H1 (cell line): ENCODE measurements at regions not wholly inside any gene's neighbourhood (a gene's known extent, or its start where the extent isn't known, plus 50 kb on each side); places are given as distances from the start of the nearest gene placed in this dataset.

Experiments used
- CTCF ChIA-PET: fragments of 300-600 bp; sonication (Branson Sonifier 250); formaldehyde crosslinking; loops from one replicate; lab custom pipeline; 2021; ENCODE audit not compliant: partially characterized antibody; lab: Charles Lee
- POLR2A ChIA-PET: fragments of 300-600 bp; sonication (Branson Sonifier 250); formaldehyde crosslinking; loops from one replicate; lab custom pipeline; 2021; ENCODE audit warnings: inconsistent platforms; ENCODE audit not compliant: partially characterized antibody; lab: Charles Lee
- DNase-seq, 2 experiments: peaks; one replicate each; pipeline versions ENCODE4 v3.0.0 to v3.0.0-alpha.2; 2010 to 2022; ENCODE audit warnings: low spot score in 2 of 2, low read depth in 1 of 2, mixed read lengths in 1 of 2
- FAIRE-seq: peaks from 2 replicates; lab custom pipeline; 2011; peaks lifted over from hg19 to GRCh38; lab: Jason Lieb, UNC
- H2AFZ ChIP-seq: 2 replicates; pipeline ENCODE4 v1.8.1; 2012; ENCODE audit warnings: low read length, inconsistent platforms
- H2AK5ac ChIP-seq: 2 replicates; pipeline ENCODE4 v1.6.1; 2013; ENCODE audit warnings: low read depth, low read length
- H2BK120ac ChIP-seq: replicated peaks from 2 replicates; pipeline ENCODE3; 2013; ENCODE audit warnings: low read depth, low read length, inconsistent platforms
- H2BK12ac ChIP-seq: 2 replicates; pipeline ENCODE4 v1.6.1; 2013; ENCODE audit warnings: low read depth, low read length
- H2BK15ac ChIP-seq: 2 replicates; pipeline ENCODE4 v1.6.1; 2013; ENCODE audit warnings: low read length
- H2BK20ac ChIP-seq: 2 replicates; pipeline ENCODE4 v1.6.1; 2013; ENCODE audit warnings: low read length
- H2BK5ac ChIP-seq: 2 replicates; pipeline ENCODE4 v1.6.1; 2013; ENCODE audit warnings: low read depth, low read length
- H3K14ac ChIP-seq: 2 replicates; pipeline ENCODE4 v1.6.1; 2013; ENCODE audit warnings: inconsistent platforms; ENCODE audit not compliant: insufficient read length
- H3K18ac ChIP-seq: 2 replicates; pipeline ENCODE4 v1.6.1; 2013; ENCODE audit warnings: low read length; ENCODE audit errors: extremely low read depth
- H3K23ac ChIP-seq: 2 replicates; pipeline ENCODE4 v1.6.1; 2013; ENCODE audit warnings: inconsistent platforms; ENCODE audit not compliant: insufficient read length
- H3K23me2 ChIP-seq: 2 replicates; pipeline ENCODE4 v1.6.1; 2013; ENCODE audit warnings: low read depth, low read length
- H3K27ac ChIP-seq: 2 replicates; pipeline ENCODE4 v1.6.1; 2011; ENCODE audit warnings: low read depth, low read length, inconsistent platforms
- H3K27me3 ChIP-seq, 4 experiments: replicated peaks in 1 of 4; 1 replicate in 1 of 4; 2 replicates in 3 of 4; pipeline versions ENCODE4 v1.6.1 to v1.8.1; 2011 to 2013; ENCODE audit warnings: low read length in 3 of 4, mild to moderate bottlenecking in 3 of 4, inconsistent platforms in 2 of 4, mixed read lengths in 2 of 4, moderate library complexity in 1 of 4; ENCODE audit not compliant: control insufficient read depth in 3 of 4, insufficient read depth in 3 of 4; ENCODE audit errors: extremely low read depth in 1 of 4
- H3K36me3 ChIP-seq, 4 experiments: 2 replicates each; pipeline versions ENCODE4 v1.6.1 to v1.8.1; 2011 to 2013; ENCODE audit warnings: mild to moderate bottlenecking in 4 of 4, low read length in 3 of 4, moderate library complexity in 2 of 4, control low read depth in 1 of 4, inconsistent platforms in 1 of 4; ENCODE audit not compliant: insufficient read depth in 4 of 4, control insufficient read depth in 2 of 4
- H3K4ac ChIP-seq: replicated peaks from 2 replicates; pipeline ENCODE3; 2013; ENCODE audit warnings: low read length, low read depth, mixed read lengths, inconsistent platforms; ENCODE audit not compliant: insufficient read length
- H3K4me1 ChIP-seq, 4 experiments: replicated peaks in 1 of 4; 1 replicate in 1 of 4; 2 replicates in 3 of 4; pipeline versions ENCODE4 v1.6.1 to v1.8.1; 2011 to 2013; ENCODE audit warnings: low read length in 3 of 4, inconsistent platforms in 2 of 4, mixed read lengths in 1 of 4; ENCODE audit not compliant: insufficient read depth in 4 of 4, control insufficient read depth in 3 of 4
- H3K4me2 ChIP-seq, 2 experiments: 2 replicates each; pipeline versions ENCODE4 v1.6.1 to v1.8.1; 2011 to 2013; ENCODE audit warnings: low read depth in 2 of 2, low read length in 2 of 2, control low read depth in 1 of 2, inconsistent platforms in 1 of 2, mild to moderate bottlenecking in 1 of 2; ENCODE audit not compliant: insufficient read depth in 1 of 2
- H3K4me3 ChIP-seq, 4 experiments: fragments of 200-600, 300-600 bp in 1 of 4; sonication (generic), shearing (Covaris generic), sonication (Bioruptor Twin) in 1 of 4; 2 replicates each; pipeline versions ENCODE4 v1.5.1 to v1.8.1; 2011 to 2016; ENCODE audit warnings: low read length in 4 of 4, low read depth in 3 of 4, control low read depth in 2 of 4, inconsistent platforms in 2 of 4, mild to moderate bottlenecking in 2 of 4, mixed read lengths in 1 of 4, moderate library complexity in 1 of 4; ENCODE audit not compliant: insufficient read depth in 2 of 4; ENCODE audit errors: extremely low read depth in 1 of 4
- H3K56ac ChIP-seq: replicated peaks from 2 replicates; pipeline ENCODE3; 2013; ENCODE audit warnings: low read depth, mild to moderate bottlenecking, mixed read lengths, low read length, inconsistent platforms; ENCODE audit not compliant: insufficient read length
- H3K79me1 ChIP-seq: 2 replicates; pipeline ENCODE4 v1.6.1; 2013; ENCODE audit warnings: low read depth, low read length, control low read depth
- H3K79me2 ChIP-seq, 2 experiments: 2 replicates each; pipeline versions ENCODE4 v1.6.1 to v1.8.1; 2012 to 2013; ENCODE audit warnings: low read length in 2 of 2, mild to moderate bottlenecking in 2 of 2, inconsistent platforms in 1 of 2; ENCODE audit not compliant: insufficient read depth in 2 of 2, control insufficient read depth in 1 of 2
- H3K9ac ChIP-seq, 4 experiments: replicated peaks in 1 of 4; 1 replicate in 1 of 4; 2 replicates in 3 of 4; pipeline versions ENCODE4 v1.6.1 to v1.8.1; 2011 to 2013; ENCODE audit warnings: low read depth in 3 of 4, low read length in 3 of 4, control low read depth in 2 of 4, mild to moderate bottlenecking in 2 of 4, moderate library complexity in 2 of 4, inconsistent platforms in 1 of 4; ENCODE audit errors: extremely low read depth in 1 of 4
- H3K9me3 ChIP-seq, 2 experiments: 2 replicates each; pipeline versions ENCODE4 v1.6.1 to v1.8.1; 2012 to 2013; ENCODE audit warnings: mild to moderate bottlenecking in 2 of 2, moderate library complexity in 2 of 2, control low read depth in 1 of 2, inconsistent platforms in 1 of 2, low read depth in 1 of 2, low read length in 1 of 2, mixed read lengths in 1 of 2; ENCODE audit not compliant: insufficient read depth in 2 of 2
- H4K20me1 ChIP-seq, 2 experiments: replicated peaks in 1 of 2; 2 replicates each; pipeline versions ENCODE3 to v1.8.1; 2011 to 2013; ENCODE audit warnings: inconsistent platforms in 2 of 2, low read length in 2 of 2, mild to moderate bottlenecking in 1 of 2; ENCODE audit not compliant: insufficient read depth in 2 of 2, control insufficient read depth in 1 of 2
- H4K5ac ChIP-seq: 2 replicates; pipeline ENCODE4 v1.6.1; 2013; ENCODE audit warnings: low read length, low read depth, mixed read lengths, inconsistent platforms; ENCODE audit not compliant: insufficient read length
- H4K8ac ChIP-seq: 2 replicates; pipeline ENCODE4 v1.8.0; 2013; ENCODE audit warnings: mild to moderate bottlenecking, moderate library complexity, low read length, inconsistent platforms; ENCODE audit not compliant: insufficient read depth; ENCODE audit errors: extremely low read depth
- H4K91ac ChIP-seq: replicated peaks from 2 replicates; pipeline ENCODE3; 2013; ENCODE audit warnings: low read length, mixed read lengths, inconsistent platforms; ENCODE audit not compliant: insufficient read length
- BRCA1 ChIP-seq: IDR thresholded peaks from 2 replicates; pipeline ENCODE4 v1.6.1; 2012; ENCODE audit warnings: low read depth, low read length, improper control_type of control experiment
- CHD2 ChIP-seq: IDR thresholded peaks from 2 replicates; pipeline ENCODE4 v1.6.1; 2012; ENCODE audit warnings: low read length, improper control_type of control experiment
- GABPA ChIP-seq: IDR thresholded peaks from 2 replicates; pipeline ENCODE4 v1.6.1; 2011; ENCODE audit warnings: mild to moderate bottlenecking, low read length, moderate library complexity, borderline replicate concordance; ENCODE audit not compliant: insufficient read depth
- GTF2F1 ChIP-seq: IDR thresholded peaks from 2 replicates; pipeline ENCODE4 v1.6.1; 2012; ENCODE audit warnings: low read depth, low read length, improper control_type of control experiment, borderline replicate concordance
- NRF1 ChIP-seq: IDR thresholded peaks from 2 replicates; pipeline ENCODE4 v1.6.1; 2011; ENCODE audit warnings: mild to moderate bottlenecking, low read depth, low read length, improper control_type of control experiment
- SIN3A ChIP-seq, 2 experiments: IDR thresholded peaks in 1 of 2; conservative IDR thresholded peaks in 1 of 2; 2 replicates each; pipeline ENCODE4 v1.6.1; 2011 to 2012; ENCODE audit warnings: low read length in 2 of 2, improper control_type of control experiment in 1 of 2, low read depth in 1 of 2, mild to moderate bottlenecking in 1 of 2
- SIRT6 ChIP-seq: IDR thresholded peaks from one replicate; pipeline ENCODE4 v1.7.1; 2012; ENCODE audit warnings: low read length, inconsistent platforms
- TAF7 ChIP-seq: optimal IDR thresholded peaks from 2 replicates; pipeline ENCODE3; 2011; ENCODE audit warnings: low read depth, mild to moderate bottlenecking, inconsistent platforms, low read length, moderate library complexity, borderline replicate concordance
- TBP ChIP-seq: IDR thresholded peaks from 2 replicates; pipeline ENCODE4 v1.6.1; 2011; ENCODE audit warnings: low read depth, low read length, improper control_type of control experiment
- WGBS, 2 experiments: shearing (Covaris generic) in 1 of 2; methylation state at CpG; one replicate each; pipeline versions ENCODE4 v1.1.6 to v1.1.7; 2013 to 2015; ENCODE audit warnings: low lambda C conversion rate in 2 of 2, mixed read lengths in 2 of 2, inconsistent platforms in 1 of 2, low coverage in 1 of 2, missing lambda C conversion rate in 1 of 2; ENCODE audit not compliant: insufficient replicate concordance in 2 of 2, insufficient coverage in 1 of 2, insufficient read length in 1 of 2; ENCODE audit errors: extremely low coverage in 1 of 2, missing lambda C conversion rate in 1 of 2; 5-methylcytosine and 5-hydroxymethylcytosine counted together
- TF ChIP-seq, protein P1 (sequence below): IDR thresholded peaks from 2 replicates; pipeline ENCODE4 v1.6.1; 2012; ENCODE audit warnings: inconsistent platforms

DNA sequence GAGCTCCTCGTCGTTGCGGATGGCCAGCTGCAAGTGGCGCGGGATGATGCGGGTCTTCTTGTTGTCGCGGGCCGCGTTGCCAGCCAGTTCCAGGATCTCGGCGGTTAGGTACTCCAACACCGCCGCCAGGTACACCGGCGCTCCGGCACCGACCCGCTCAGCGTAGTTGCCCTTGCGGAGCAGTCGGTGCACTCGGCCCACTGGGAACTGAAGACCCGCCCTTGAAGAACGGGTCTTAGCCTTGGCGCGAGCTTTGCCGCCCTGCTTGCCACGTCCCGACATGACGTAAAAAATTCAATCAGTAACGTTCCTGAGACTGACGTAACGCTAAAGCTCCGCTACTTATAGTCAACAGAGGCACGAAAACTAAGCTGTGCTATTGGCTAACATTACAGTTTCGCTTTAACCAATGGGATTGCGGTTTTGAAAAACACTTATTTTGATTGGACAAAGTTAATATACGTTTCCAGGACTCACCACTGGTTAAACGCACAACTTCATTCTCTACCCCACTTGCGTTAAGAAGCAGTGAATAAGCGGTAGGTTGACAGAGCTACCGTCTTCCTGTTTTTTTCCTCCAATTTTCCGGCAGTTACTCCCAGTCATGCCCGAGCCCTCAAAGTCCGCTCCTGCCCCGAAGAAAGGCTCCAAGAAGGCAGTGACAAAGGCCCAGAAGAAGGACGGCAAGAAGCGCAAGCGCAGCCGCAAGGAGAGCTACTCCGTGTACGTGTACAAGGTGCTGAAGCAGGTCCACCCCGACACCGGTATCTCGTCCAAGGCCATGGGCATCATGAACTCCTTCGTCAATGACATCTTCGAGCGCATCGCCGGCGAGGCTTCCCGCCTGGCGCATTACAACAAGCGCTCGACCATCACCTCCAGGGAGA lies 73.9 kb downstream of the OR2B2 start:
- H3K9ac ChIP-seq: peak overlapping the region; percentile 97 to 99 (median 98)
- H3K4ac ChIP-seq: peak overlapping the region; percentile 36
- H2AFZ ChIP-seq: no peak overlapping the region
- H4K5ac ChIP-seq: peak overlapping the region; percentile 94
- peak overlapping the region; percentile 90 for H3K56ac ChIP-seq
- no peak overlapping the region for H3K23ac ChIP-seq
- FAIRE-seq (peak; percentile 96), DNase-seq (peak; percentile 76 to 87)
- H2BK120ac ChIP-seq: no peak overlapping the region
- peaks cover 0 to 15% of the 10 kb centered on the region in 2 experiments; a peak in 2 of 4 replicates for H3K79me2 ChIP-seq
- H3K14ac ChIP-seq: no peak overlapping the region
- H3K4me2 ChIP-seq: peak overlapping the region; percentile 85 to 93
- H3K4me1 ChIP-seq: peaks cover 0 to 5% (median 2%) of the 10 kb centered on the region in 4 experiments; a peak in 1 of 7 replicates
- no peaks in the 10 kb centered on the region for H3K9me3 ChIP-seq
- H3K36me3 ChIP-seq: no peaks in the 10 kb centered on the region
- peak overlapping the region; percentile 94; the same call in 1 of the 2 replicates for H2AK5ac ChIP-seq
- peak overlapping the region; percentile 89 for H3K18ac ChIP-seq
- H4K91ac ChIP-seq: no peak overlapping the region
- no peaks in the 10 kb centered on the region for H3K27me3 ChIP-seq
- ChIA-PET POLR2A (interaction anchor here (0.6 to 15.8 kb wide), 41 partner anchors 9 to 1816 kb away, joined by 3 to 2035 read pairs (median 7); partner anchors contain the start of gene ZSCAN31), CTCF (interaction anchor here (0.6 to 2.1 kb wide), 12 partner anchors 15 to 59 kb away, joined by 3 to 8 read pairs (median 4); a partner anchor contains a TSS)
- peak overlapping the region; percentile 77 to 96 (median 93) for H3K4me3 ChIP-seq
- H2BK5ac ChIP-seq: peak overlapping the region; percentile 97
- H3K23me2 ChIP-seq: peaks cover 12% of the 10 kb centered on the region
- H4K8ac ChIP-seq: peak overlapping the region; percentile 98; the same call in 1 of the 2 replicates
- no peak overlapping the region for H2BK20ac ChIP-seq
- H3K79me1 ChIP-seq: no peaks in the 10 kb centered on the region
- no peaks in the 10 kb centered on the region for H4K20me1 ChIP-seq
- H2BK12ac ChIP-seq: peak overlapping the region; percentile 91; the same call in 1 of the 2 replicates
- whole genome bisulfite sequencing, 2 experiments: 0% methylated on average over 53 of the region's 66 CpGs; no CpG with 5 or more reads in 1 of the 2 experiments
- peak overlapping the region; percentile 98 for H3K27ac ChIP-seq
- no peak overlapping the region for H2BK15ac ChIP-seq
- TF ChIP-seq BRCA1 (no peak), TAF7 (peak; percentile 84), GTF2F1 (peak; percentile 36; the same call in 1 of the 2 replicates), GABPA (no peak), TBP (peak; percentile 97), SIRT6 (peak; percentile 79), SIN3A (conservative IDR thresholded peaks at IDR 0.05 in 1 of 2, IDR thresholded peaks at IDR 0.05 in 1 of 2; ENCODE audit: low read depth in 1 of 2, low read length in 2 of 2) (peak; percentile 30 to 42; a peak in 1 of 4 replicates), NRF1 (no peak), CHD2 (peak; percentile 81)
- TF ChIP-seq, protein P1, sequence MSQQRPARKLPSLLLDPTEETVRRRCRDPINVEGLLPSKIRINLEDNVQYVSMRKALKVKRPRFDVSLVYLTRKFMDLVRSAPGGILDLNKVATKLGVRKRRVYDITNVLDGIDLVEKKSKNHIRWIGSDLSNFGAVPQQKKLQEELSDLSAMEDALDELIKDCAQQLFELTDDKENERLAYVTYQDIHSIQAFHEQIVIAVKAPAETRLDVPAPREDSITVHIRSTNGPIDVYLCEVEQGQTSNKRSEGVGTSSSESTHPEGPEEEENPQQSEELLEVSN: peak; percentile 60; the same call in 1 of the 2 replicates
